GM19395 (cell line): ENCODE measurements at regions not wholly inside any gene's neighbourhood (a gene's known extent, or its start where the extent isn't known, plus 50 kb on each side); places are given as distances from the start of the nearest gene placed in this dataset.
A peak's percentile ranks its signal among the peaks of the same experiment; 100 is the strongest.

ENCODE experiments used
- ATAC-seq: cut with Tn5 transposase; IDR thresholded peaks from one replicate; pipeline ENCODE4 v1.9.1; 2021; ENCODE audit warnings: mild to moderate bottlenecking, moderate library complexity; ENCODE audit not compliant: unreplicated experiment

DNA sequence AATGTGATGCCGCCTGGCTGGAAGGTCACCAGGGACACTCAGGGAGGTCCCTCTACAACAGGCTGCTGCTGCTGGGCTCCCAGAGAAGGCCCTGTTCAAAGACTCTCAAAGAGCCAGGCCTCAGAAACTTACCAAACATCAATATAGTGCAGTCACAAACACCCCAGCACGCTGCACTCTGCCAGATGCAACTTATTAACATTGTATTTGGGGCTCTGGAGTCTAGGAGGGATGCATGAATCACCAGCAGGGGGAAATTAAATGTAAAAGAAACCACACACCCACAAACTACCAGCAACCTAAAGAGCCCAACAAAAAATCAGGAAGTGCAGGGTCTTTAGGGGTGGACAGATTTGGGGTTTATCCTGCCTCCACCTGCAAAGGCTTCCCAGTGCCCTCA lies 74.6 kb upstream of the SPATA12 start:
- no peak for ATAC-seq

- no peak for ATAC-seq
Observed at GRCh38 chr3:56985460-56985859, 75.0 kb upstream of the SPATA12 start.

DNA sequence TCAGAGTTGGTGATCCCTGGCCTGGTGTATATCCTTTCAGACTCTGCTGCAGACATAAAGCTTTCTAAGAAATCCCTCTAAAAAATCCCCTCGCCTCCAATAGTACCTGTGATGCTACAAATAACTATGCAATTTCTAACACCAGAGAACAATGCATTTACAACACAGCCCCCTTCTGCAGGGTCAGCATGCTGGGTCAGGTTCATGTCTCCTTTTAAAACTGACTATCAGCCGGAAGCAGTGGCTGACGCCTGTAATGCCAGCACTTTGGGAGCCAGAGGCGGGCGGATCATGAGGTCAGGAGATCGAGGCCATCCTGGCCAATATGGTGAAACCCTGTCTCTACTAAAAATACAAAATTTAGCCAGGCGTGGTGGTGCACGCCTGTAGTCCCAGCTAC lies 77.0 kb upstream of the SPATA12 start:
- ATAC-seq: no peak

GRCh38 chr3:56981445-56982230 lies 78.8 kb upstream of the SPATA12 start:
- no peak for ATAC-seq

DNA sequence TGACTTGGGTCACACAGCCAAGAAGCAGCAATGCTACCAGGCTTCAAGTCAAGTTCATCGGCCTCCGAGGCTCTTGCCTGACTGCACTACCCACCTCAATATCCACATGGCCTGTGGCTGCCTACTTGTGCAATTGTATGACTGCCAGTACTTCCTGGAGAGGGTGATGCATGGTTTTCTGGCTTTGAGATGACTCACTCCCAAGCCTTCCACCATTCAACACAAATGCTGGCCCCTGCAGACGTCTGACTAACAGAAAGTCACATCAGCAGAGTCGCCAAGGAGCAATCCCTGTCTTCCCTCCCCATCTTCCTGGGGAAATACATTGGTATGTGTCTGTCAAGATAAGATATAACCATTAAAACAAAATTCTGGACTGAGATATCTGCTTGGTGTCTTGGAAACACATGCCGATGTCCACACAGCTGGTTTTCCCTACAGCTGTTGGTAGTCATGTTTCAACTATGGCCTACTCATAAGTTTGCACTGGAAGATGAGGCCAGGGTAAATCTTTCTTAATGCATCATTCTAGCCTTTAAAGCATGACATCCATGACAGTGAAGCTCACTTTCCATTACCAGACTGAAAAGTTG lies 79.6 kb upstream of the SPATA12 start:
- no peak for ATAC-seq

GRCh38 chr3:56980243-56980642 lies 80.2 kb upstream of the SPATA12 start:
- no peak for ATAC-seq

GRCh38 chr3:56979791-56980190 lies 80.7 kb upstream of the SPATA12 start:
- ATAC-seq: no peak

DNA sequence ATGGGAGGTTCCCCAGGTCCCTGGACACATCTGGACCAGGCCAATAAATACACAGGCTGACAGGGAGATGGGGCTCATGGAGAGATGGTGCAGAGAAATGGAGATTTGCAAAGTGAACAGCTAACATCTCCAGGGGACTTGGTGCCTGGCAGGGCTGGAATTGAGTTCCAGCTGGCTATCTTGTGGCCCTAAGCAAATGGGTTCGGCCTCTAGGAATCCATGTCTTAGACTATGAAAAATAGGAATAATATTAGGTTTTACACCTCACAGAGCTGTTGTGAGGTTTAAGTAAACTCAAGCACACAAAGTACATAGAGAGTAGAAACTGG lies 82.9 kb upstream of the SPATA12 start:
- no peak for ATAC-seq

DNA sequence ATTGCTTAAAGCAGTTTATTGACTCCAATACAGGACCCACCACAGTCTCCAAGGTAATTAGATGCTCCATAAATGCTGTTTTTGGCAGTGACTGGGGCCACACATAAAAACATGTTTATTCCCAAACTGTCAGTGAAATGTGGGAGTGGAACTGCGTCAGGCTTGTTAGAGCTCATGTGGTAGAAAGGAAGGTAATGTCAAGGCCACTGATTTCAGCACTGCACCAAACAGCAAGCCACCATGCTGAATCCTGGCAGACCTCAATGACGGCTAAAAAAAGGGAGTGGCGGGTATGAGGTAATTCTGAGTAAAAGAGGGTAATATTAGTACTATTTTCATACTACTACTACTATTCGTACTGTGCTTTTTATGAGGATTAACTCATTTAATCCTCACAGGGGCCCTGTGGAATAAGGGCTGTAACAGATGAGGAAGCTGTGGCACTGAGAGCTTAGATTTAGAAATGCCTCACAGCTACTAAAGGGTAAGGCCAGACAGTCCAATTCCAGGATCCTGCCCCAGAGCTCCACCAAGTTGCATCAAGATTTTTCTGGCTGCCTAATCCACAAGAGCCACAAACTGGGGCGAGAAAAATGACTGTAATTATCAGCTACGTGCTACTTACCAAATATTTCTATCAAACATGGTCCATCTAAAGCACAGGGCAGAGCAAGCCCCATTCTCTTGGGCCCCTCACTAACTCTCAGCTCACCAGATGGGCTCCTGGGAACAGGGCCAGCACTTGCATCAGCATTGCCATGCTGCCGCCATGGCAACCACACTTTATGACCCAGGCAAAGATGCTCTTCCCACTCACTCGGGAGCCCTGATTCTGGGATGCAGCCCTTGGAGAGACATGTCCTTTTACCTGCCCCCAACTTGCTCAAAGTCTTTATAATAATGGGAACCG lies 83.6 kb upstream of the SPATA12 start:
- ATAC-seq: no peak

DNA sequence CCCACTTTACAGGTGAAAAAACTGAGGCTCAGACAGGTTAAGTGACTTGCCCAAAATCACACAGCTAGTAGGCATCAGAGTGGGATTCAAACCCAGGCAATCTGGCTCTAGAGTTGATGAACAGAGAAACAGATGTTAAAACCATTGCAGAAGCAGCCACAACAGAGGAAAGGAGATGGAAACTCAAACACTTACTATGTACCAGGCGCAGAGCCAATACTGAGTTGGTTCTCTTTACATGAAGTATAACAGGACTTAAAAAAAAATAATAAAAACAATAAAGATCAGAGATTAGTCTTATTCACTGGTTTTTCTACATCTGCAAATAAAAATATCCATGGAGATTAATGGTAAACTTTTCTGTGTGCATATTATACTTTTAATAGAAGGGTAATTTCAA lies 84.9 kb upstream of the SPATA12 start:
- ATAC-seq: no peak

DNA sequence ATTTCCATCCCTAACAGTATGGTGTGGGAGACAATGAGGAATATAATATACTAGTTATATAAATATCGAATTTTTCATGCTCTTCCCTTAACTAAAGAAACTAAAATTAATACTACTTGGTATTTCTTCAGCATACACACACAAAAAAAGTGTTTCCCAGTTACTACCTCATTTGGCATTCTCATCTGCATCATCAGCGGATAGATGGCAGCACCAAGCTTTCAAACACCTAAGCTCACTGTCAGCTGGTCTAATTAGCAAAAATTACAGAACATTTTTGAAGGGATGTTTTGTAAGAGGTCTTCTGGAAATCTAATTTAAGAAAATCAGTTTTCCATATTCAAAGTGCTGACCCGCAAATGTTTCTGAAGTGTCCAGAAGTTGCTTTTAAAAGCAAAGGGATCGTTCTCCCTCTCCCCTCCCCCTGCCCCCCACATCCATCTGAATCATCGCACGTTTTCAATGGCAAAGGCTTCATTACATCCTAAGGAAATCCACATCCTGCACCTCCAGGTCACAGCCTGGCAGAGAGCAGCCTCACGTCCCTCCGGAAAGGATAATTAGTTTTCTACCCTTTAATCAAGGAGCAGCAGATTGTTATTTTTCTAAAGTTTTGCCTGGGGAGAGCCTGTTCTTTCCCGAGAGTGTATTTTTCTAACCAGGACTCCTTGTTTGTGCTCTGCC lies 86.1 kb upstream of the SPATA12 start:
- no peak for ATAC-seq

DNA sequence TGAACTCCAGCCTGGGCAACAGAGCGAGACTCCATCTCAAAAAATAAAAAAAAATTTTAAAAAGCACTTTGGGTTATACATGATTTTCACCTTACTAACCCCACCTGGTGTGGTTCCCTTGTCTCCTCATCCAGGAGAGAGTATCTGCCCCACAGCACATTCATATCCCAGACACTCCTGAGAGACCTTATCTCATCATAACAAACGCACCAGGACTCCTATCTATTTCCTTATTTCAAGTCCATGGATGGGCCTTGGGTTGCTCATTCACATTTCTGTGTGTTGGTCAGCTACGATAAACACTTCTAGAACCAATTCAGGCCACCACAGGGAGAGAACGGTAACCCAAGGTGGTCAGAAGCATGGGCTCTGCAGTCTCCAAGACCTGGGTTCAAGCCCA lies 88.6 kb upstream of the SPATA12 start:
- ATAC-seq: no peak

GRCh38 chr3:56971261-56971660 lies 89.2 kb upstream of the SPATA12 start:
- ATAC-seq: no peak

DNA sequence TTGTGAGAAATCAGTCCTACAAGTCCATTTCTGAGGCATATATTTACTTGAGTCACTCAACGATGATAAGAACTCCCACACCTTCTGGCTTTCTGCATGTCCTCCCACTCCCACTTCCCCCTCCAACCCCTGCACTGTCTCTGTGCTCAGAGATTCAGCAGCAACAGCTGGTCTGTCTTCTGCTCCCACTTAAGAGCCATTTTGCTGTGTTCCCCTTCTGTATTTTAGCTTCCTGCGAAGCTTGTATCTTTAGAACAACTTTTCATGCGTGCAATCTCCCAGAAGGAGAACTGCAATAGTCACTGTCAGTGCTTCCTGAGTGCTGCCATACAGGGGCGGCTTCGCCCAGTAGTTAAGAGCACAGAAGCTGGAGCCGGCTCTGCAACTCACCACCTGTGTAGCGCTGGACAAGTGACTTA lies 90.0 kb upstream of the SPATA12 start:
- no peak for ATAC-seq

DNA sequence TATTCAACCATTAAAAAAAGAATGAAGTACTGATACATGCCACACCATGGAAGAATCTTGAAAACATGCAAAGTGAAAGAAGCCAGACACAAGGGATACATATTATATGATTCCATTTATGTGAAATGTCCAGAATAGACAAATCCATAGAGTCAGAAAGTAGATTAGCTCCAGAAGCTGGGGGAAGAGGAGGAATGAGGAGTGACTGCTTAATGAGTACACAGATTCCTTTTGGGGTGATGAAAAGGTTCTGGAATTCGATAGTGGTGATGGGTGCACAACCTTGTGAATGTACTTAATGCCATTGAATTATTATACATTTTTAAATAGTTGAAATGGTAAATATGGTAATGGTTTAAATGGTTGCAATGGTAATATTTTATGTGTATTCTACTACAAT lies 90.6 kb upstream of the SPATA12 start:
- no peak for ATAC-seq

DNA sequence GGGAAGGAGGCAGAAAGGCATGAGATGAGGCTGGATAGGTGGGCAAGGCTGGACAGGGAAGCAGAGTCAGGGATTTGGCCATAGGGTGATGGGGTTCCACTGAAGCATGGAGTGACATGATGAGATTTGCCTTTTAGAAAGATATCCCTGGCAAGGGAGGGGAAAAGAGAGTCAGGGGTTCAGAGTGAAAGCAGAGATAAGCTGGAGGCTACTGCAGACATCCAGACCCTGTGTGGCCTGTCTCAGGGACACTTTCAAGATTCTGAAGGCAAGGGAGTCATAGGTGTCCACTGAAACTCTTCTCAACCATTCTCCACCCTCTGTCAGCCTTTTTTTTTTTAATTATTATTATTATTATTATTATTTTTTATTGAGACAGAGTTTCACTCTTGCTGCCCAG lies 94.0 kb upstream of the SPATA12 start:
- no peak for ATAC-seq

GRCh38 chr3:56966104-56966503 lies 94.4 kb upstream of the SPATA12 start:
- no peak for ATAC-seq

- ATAC-seq: no peak
Observed at GRCh38 chr3:56962922-56963321, 97.5 kb upstream of the SPATA12 start.

GRCh38 chr3:56962206-56962605 lies 98.3 kb upstream of the SPATA12 start:
- no peak for ATAC-seq

GRCh38 chr3:56960234-56960917 lies 100.1 kb upstream of the SPATA12 start:
- peak; percentile 67 for ATAC-seq

DNA sequence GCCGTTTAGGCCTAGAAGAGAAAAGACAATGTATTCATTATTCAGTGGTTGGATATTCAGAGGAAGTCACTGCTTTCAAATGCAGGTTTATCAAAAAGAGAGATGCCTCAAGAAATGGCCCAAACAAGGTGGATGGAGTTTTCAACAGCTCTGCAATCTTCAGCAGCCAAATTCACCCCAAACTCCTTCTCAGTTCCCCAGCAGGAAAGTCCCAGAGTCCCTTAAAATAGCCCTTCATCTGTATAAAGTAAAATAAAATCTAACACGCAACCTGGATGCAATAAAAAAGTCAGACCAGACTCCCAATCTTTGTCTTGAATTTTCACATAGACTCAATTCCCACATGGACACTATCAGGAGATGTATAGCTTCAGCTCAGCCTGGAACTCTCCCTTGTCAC lies 101.6 kb upstream of the SPATA12 start:
- ATAC-seq: no peak
